KMS-11 (cell line): ENCODE measurements at regions not wholly inside any gene's neighbourhood (a gene's known extent, or its start where the extent isn't known, plus 50 kb on each side); places are given as distances from the start of the nearest gene placed in this dataset.

Experiments
- H2AFZ ChIP-seq: fragments of 200-600 bp; sonication (generic); 2 replicates; pipeline ENCODE4 v1.6.1; 2016; ENCODE audit warnings: antibody characterized with exemption, mixed run types, low read depth
- H3K27ac ChIP-seq: fragments of 200-600 bp; sonication (generic); 2 replicates; pipeline ENCODE4 v1.6.1; 2016; ENCODE audit warnings: mild to moderate bottlenecking, mixed run types
- H3K27me3 ChIP-seq: fragments of 200-600 bp; sonication (generic); 2 replicates; pipeline ENCODE4 v1.6.1; 2017; ENCODE audit warnings: mild to moderate bottlenecking, low read depth, mixed run types, moderate library complexity; ENCODE audit not compliant: insufficient read depth
- H3K36me3 ChIP-seq: fragments of 200-600 bp; sonication (generic); 2 replicates; pipeline ENCODE4 v1.6.1; 2017; ENCODE audit warnings: mild to moderate bottlenecking, mixed run types; ENCODE audit not compliant: insufficient read depth
- H3K4me1 ChIP-seq: fragments of 200-600 bp; sonication (generic); 2 replicates; pipeline ENCODE4 v1.6.1; 2016; ENCODE audit warnings: mild to moderate bottlenecking, low read depth, mixed run types; ENCODE audit not compliant: poor library complexity, severe bottlenecking
- H3K4me2 ChIP-seq: fragments of 200-600 bp; sonication (generic); 2 replicates; pipeline ENCODE4 v1.7.0; 2016; ENCODE audit warnings: mild to moderate bottlenecking, mixed run types
- H3K4me3 ChIP-seq: fragments of 200-600 bp; sonication (generic); IDR thresholded peaks from 2 replicates; pipeline ENCODE4 v1.6.1; 2017; ENCODE audit warnings: low read depth, low read length, mixed read lengths; ENCODE audit not compliant: insufficient read depth
- H3K79me2 ChIP-seq: fragments of 200-600 bp; sonication (generic); 2 replicates; pipeline ENCODE4 v1.6.1; 2016; ENCODE audit warnings: low read depth, mixed run types; ENCODE audit not compliant: insufficient read depth
- H3K9ac ChIP-seq: fragments of 200-600 bp; sonication (generic); 2 replicates; pipeline ENCODE4 v1.6.1; 2016; ENCODE audit warnings: mild to moderate bottlenecking, mixed run types
- H4K20me1 ChIP-seq: fragments of 200-600 bp; sonication (generic); 2 replicates; pipeline ENCODE4 v1.6.1; 2016; ENCODE audit warnings: mild to moderate bottlenecking, mixed run types; ENCODE audit not compliant: insufficient read depth
- CTCF ChIP-seq: fragments of 200-600 bp; sonication (generic); conservative IDR thresholded peaks from 2 replicates; pipeline ENCODE4 v1.6.1; 2017; ENCODE audit warnings: low read depth, mild to moderate bottlenecking, antibody characterized with exemption, low read length, moderate library complexity, mixed read lengths

DNA sequence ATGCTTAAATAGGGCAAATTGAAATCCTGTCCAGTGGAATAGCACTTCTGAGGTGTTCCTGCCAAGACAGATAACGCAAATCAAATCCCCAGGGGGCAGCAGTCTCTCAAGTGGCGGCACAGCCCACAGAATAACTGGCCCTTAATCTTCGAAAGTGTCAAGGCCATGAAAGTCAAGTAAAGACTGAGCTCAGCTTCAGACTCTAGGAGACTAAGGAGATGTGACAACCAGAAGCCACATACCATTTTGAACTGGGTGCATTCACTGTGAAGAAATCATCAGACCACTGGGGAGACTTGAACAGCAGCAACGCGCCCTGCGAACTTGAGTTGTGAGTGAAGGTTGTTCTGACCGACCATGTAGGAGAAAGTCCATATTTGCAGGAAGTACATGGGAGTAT, 66.0 kb upstream of the ASAP2 start:
- Histone ChIP-seq H3K27me3 (no peaks in the 10 kb centered on the region), H2AFZ (no peak overlapping the region), H3K79me2 (no peaks in the 10 kb centered on the region), H3K36me3 (no peaks in the 10 kb centered on the region), H4K20me1 (no peaks in the 10 kb centered on the region), H3K9ac (no peak overlapping the region), H3K4me3 (no peak overlapping the region), H3K27ac (no peak overlapping the region), H3K4me2 (no peak overlapping the region), H3K4me1 (peaks cover 4% of the 10 kb centered on the region)
- no peak for TF ChIP-seq CTCF

GRCh38 chr2:9139491-9140443, 66.8 kb upstream of the ASAP2 start:
- Histone ChIP-seq H2AFZ (no peak overlapping the region), H3K79me2 (no peaks in the 10 kb centered on the region), H3K4me3 (no peak overlapping the region), H4K20me1 (no peaks in the 10 kb centered on the region), H3K4me2 (no peak overlapping the region), H3K9ac (no peak overlapping the region), H3K27ac (no peak overlapping the region), H3K36me3 (no peaks in the 10 kb centered on the region), H3K27me3 (no peaks in the 10 kb centered on the region), H3K4me1 (peaks cover 4% of the 10 kb centered on the region)
- TF ChIP-seq CTCF: peak; percentile 91

- no peaks in the 10 kb centered on the region for H3K4me1 ChIP-seq
- H3K4me2 ChIP-seq: no peak overlapping the region
- TF ChIP-seq CTCF: no peak
- no peak overlapping the region for H2AFZ ChIP-seq
- H3K9ac ChIP-seq: no peak overlapping the region
- no peaks in the 10 kb centered on the region for H4K20me1 ChIP-seq
- no peak overlapping the region for H3K4me3 ChIP-seq
- H3K27ac ChIP-seq: no peak overlapping the region
- no peaks in the 10 kb centered on the region for H3K79me2 ChIP-seq
- H3K27me3 ChIP-seq: no peaks in the 10 kb centered on the region
- H3K36me3 ChIP-seq: no peaks in the 10 kb centered on the region
Measured at GRCh38 chr2:9137379-9138150, 69.0 kb upstream of the ASAP2 start.

GRCh38 chr2:9135822-9136558, 70.6 kb upstream of the ASAP2 start:
- no peak for TF ChIP-seq CTCF
- H3K4me2 ChIP-seq: no peak overlapping the region
- H3K36me3 ChIP-seq: no peaks in the 10 kb centered on the region
- H3K4me3 ChIP-seq: no peak overlapping the region
- H4K20me1 ChIP-seq: no peaks in the 10 kb centered on the region
- no peaks in the 10 kb centered on the region for H3K4me1 ChIP-seq
- no peaks in the 10 kb centered on the region for H3K27me3 ChIP-seq
- H3K79me2 ChIP-seq: no peaks in the 10 kb centered on the region
- H2AFZ ChIP-seq: no peak overlapping the region
- H3K27ac ChIP-seq: no peak overlapping the region
- no peak overlapping the region for H3K9ac ChIP-seq
